Spinal cord (tissue), 9 donors: ENCODE measurements at regions not wholly inside any gene's neighbourhood (a gene's known extent, or its start where the extent isn't known, plus 50 kb on each side); places are given as distances from the start of the nearest gene placed in this dataset.

Source experiments
- DNase-seq, 6 donors: peaks; one replicate each; pipeline versions ENCODE4 v3.0.0 to v3.0.0-alpha.2; 2013 to 2015; ENCODE audit warnings: low spot score in 6 of 6, low read depth in 4 of 6
- H3K27ac ChIP-seq: one replicate; pipeline ENCODE4 v1.5.1; 2013; ENCODE audit warnings: low read depth, low read length, control low read depth
- H3K27me3 ChIP-seq: one replicate; pipeline ENCODE4 v1.6.1; 2013; ENCODE audit warnings: low read length; ENCODE audit not compliant: control insufficient read depth, insufficient read depth
- H3K36me3 ChIP-seq: one replicate; pipeline ENCODE4 v1.6.1; 2013; ENCODE audit warnings: low read length; ENCODE audit not compliant: control insufficient read depth, insufficient read depth
- H3K4me1 ChIP-seq: one replicate; pipeline ENCODE4 v1.6.1; 2013; ENCODE audit warnings: low read length; ENCODE audit not compliant: control insufficient read depth, insufficient read depth
- H3K4me3 ChIP-seq: one replicate; pipeline ENCODE4 v1.5.1; 2013; ENCODE audit warnings: low read depth, low read length, control low read depth
- H3K9me3 ChIP-seq: one replicate; pipeline ENCODE4 v1.6.1; 2013; ENCODE audit warnings: low read length; ENCODE audit not compliant: control insufficient read depth, insufficient read depth
- WGBS: methylation state at CpG from one replicate; pipeline ENCODE4 v1.1.5; 2013; ENCODE audit warnings: missing lambda C conversion rate; ENCODE audit not compliant: insufficient coverage; 5-methylcytosine and 5-hydroxymethylcytosine counted together
- donor health status: healthy.

DNA sequence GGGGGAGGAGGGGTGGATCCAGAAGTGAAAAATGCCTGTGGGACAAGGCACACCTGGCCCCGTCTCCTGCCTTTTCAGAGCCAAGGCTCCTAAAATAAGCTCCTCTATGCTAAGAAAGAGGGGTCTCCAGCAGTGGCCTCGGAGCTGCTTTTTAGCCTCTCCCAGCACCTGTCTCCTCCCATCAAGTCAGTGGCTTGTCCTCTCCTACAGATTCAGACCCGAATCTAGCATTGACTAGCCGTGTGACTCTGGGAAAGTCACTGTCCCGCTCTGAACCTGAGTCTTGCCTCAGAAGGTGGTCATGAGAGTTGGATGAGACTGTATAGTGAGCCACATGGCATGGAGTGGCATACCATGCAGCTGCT, 90.8 kb upstream of the THY1 start:
- no peak for DNase-seq
- Histone ChIP-seq H3K4me3 (no peak overlapping the region), H3K27ac (no peak overlapping the region), H3K27me3 (no peaks in the 10 kb centered on the region), H3K36me3 (no peaks in the 10 kb centered on the region), H3K4me1 (peaks cover 33% of the 10 kb centered on the region), H3K9me3 (no peaks in the 10 kb centered on the region)
- WGBS, result 93% methylated on average over 4 of the region's 5 CpGs

DNA sequence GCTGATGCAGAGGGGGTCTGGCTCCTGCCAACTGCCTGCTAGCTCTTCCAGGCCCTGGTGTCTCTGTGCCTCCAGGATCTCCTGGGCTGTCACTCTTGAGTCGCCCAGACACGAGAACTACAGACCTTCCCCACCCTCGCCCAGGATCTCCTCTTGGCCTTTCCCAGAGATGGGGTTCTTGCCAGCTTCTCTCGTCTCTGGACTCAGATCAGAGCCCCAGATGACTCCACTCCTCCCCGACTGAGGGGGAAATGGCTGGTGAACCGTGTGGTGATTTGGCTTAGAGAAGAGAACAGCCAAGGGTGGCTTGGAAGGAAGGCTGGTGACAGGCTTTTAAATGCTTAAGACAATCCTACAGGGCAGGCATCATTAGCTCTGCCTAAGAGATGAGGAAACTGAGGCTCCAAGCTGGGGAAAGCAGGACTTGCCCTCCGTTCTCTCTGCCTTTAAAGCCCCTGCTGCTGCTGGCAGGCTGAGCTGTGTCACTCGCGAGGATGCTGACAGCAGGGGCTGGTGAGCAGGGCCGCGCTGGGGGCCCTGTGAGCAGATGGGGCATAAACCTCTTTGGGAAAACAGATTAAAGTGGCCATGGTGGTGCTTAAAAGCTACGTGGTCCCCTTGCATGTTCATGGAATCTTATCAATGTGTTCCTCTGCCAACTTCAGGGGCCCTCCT, 90.3 kb upstream of the THY1 start:
- no peaks in the 10 kb centered on the region for H3K36me3 ChIP-seq
- no peak overlapping the region for H3K4me3 ChIP-seq
- peak in 1 of 6 donors; percentile 41 for DNase-seq
- WGBS, result 41% methylated on average over 4 of the region's 12 CpGs
- peaks cover 33% of the 10 kb centered on the region for H3K4me1 ChIP-seq
- no peaks in the 10 kb centered on the region for H3K9me3 ChIP-seq
- H3K27ac ChIP-seq, result no peak overlapping the region
- H3K27me3 ChIP-seq, result no peaks in the 10 kb centered on the region

DNA sequence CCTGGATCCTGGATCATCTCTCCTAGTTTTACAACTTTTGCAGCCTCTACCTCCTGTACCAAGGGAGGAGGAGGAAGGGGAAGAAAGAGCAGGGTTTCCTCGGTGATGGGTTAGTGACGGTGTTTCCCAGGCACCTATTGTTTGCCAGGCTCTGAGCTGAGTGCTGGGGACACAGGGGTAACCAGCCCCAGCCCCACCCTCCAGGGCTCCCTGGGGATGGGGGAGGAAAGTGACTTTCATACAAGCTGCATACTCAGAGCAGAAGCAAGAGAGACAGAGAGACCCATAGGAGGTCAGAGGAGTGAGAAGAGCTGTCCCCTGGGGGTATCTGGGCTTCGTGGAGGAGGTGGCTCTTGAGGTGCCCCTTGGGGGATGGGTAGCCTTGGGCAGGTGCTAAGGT, 89.4 kb upstream of the THY1 start:
- Histone ChIP-seq H3K4me3 (no peak overlapping the region), H3K36me3 (no peaks in the 10 kb centered on the region), H3K27ac (no peak overlapping the region), H3K9me3 (no peaks in the 10 kb centered on the region), H3K27me3 (no peaks in the 10 kb centered on the region), H3K4me1 (peaks cover 33% of the 10 kb centered on the region)
- no peak for DNase-seq
- WGBS, result 3% methylated on average over 3 of the region's 3 CpGs

DNA sequence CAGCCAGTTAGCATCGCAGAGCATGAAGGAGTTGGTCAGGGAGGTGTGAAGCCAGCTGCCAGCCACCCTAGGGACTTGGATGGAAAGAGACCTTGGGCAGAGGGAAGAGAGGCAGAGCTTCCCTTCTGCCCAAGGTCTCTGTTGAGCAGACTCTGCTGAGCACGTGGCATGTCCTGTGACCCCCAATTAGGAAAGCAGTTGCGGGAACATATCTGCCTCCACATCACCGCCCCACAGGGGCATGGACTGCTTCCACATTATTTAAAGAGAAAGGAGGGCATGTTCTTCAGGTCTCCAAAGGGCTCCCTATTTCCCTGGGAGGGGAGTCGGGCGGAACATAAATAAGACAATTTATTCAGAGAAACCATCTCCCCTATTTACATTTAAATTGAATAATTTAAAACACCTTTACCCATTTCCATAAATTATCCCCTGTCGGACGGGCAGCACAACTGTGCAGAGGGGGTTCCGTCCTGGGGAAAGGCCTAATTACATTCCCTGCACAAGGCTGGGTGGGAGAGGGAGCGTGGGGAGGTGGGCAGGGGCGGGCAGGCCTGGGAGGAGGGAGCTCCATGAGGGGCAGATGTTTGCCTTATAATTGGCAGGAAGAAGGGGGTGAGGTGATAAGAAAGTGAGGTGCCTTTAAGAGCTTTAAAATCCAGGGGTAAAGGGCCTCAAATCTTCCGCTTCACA, 88.8 kb upstream of the THY1 start:
- whole genome bisulfite sequencing, result 53% methylated on average over 4 of the region's 12 CpGs
- Histone ChIP-seq H3K27me3 (no peaks in the 10 kb centered on the region), H3K4me3 (no peak overlapping the region), H3K4me1 (peaks cover 33% of the 10 kb centered on the region), H3K9me3 (no peaks in the 10 kb centered on the region), H3K27ac (no peak overlapping the region), H3K36me3 (no peaks in the 10 kb centered on the region)
- peak in 1 of 6 donors; percentile 34 for DNase-seq

DNA sequence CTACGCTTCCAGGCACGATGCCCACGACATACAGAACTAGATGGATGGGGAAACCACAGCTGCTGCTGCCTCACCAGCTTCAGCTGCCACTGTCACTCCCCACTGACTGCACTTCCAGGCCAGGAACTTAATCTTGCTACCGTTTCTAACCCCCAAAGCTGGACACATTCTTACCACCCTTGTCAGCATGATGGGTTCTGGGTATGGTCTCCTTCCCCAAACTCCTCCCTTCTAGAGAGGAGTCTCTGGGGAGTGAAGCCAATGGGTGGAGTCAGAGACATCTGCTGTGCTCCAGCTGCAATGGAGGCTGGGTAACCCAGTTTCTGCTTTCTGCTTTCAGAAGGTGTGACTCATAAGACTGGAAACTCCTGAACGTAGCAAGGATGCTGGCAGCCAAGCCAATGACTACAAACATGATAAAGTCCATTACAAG, 87.0 kb upstream of the THY1 start:
- WGBS, result 85% methylated on average over 3 of the region's 5 CpGs
- DNase-seq, result no peak
- H3K9me3 ChIP-seq, result no peaks in the 10 kb centered on the region
- H3K4me1 ChIP-seq, result peaks cover 23% of the 10 kb centered on the region
- H3K4me3 ChIP-seq, result no peak overlapping the region
- no peaks in the 10 kb centered on the region for H3K27me3 ChIP-seq
- no peaks in the 10 kb centered on the region for H3K36me3 ChIP-seq
- H3K27ac ChIP-seq, result no peak overlapping the region

DNA sequence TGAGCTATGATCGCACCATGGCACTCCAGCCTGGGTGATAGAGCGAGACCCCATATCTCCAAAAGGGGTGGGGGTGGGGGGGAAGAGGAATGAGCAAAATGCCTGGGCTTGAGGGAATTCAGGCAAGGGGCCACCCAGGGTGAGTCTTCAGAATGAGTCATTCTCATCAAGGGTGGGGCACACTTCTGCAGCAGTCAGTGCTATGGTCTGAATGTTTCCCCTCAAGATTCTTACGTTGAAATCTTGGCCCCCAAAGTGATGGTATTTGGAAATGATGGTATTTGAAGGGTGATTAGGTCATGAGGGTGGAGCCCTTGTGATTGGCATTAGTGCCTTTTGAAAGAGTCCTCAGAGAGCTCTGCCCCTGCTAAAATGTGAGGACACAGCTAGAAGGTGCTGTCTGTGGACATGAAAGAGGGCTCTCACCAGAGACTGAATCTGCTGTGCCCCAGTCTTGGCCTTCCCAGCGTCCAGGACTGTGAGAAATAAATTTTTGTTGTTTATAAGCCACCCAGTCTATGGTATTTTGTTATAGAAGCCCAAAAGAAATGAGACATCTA, 86.4 kb upstream of the THY1 start:
- Histone ChIP-seq H3K9me3 (no peaks in the 10 kb centered on the region), H3K27me3 (no peaks in the 10 kb centered on the region), H3K36me3 (no peaks in the 10 kb centered on the region), H3K27ac (no peak overlapping the region), H3K4me1 (peaks cover 23% of the 10 kb centered on the region), H3K4me3 (no peak overlapping the region)
- no peak for DNase-seq
- WGBS, result 89% methylated on average over 4 of the region's 4 CpGs

DNA sequence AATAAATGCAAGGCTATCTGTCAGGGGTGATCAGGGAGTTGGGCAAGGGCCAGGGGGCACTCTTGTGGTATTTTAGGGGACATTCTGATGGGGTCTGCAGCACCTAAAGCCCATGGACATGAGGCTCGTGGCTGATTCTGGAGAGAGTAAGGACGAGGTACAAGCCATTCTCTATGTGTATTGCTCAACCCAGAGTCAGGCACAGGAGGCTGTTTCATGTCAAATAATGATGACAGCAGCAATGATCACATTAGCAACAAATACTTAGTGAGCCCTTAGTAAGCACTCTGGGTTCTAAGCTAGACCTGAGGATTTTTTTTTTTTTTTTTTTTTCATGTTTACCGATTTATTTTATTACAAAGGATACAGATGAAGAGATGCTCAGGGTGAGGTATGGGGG, 83.5 kb upstream of the THY1 start:
- Histone ChIP-seq H3K36me3 (no peaks in the 10 kb centered on the region), H3K4me3 (no peak overlapping the region), H3K4me1 (peaks cover 5% of the 10 kb centered on the region), H3K27ac (no peak overlapping the region), H3K9me3 (no peaks in the 10 kb centered on the region), H3K27me3 (no peaks in the 10 kb centered on the region)
- 100% methylated on average over 1 of the region's 3 CpGs for WGBS
- no peak for DNase-seq

DNA sequence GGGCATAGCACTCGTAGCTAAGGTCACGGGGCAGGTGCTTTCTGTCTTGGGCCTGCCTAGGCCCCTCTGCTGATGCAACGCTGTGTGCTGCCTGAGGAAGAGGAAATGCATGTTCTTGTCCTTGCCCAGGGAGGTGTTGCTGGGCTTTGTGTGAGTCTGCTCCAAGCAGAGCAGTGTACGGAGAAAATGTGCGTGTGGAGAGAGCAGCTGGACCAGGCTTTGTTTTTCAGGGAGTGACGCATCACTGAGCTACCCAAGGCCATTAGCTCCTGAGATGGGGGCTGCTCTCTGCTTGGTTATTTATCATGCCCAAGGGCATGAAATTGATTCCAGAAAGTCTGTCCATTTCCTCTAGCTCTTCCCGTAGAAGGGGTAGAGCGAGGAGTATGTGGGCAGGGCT, 82.9 kb upstream of the THY1 start:
- 73% methylated on average over 6 of the region's 8 CpGs for WGBS
- Histone ChIP-seq H3K9me3 (no peaks in the 10 kb centered on the region), H3K36me3 (no peaks in the 10 kb centered on the region), H3K27ac (no peak overlapping the region), H3K4me1 (peaks cover 5% of the 10 kb centered on the region), H3K4me3 (no peak overlapping the region), H3K27me3 (no peaks in the 10 kb centered on the region)
- DNase-seq, result peak in 1 of 6 donors; percentile 70

DNA sequence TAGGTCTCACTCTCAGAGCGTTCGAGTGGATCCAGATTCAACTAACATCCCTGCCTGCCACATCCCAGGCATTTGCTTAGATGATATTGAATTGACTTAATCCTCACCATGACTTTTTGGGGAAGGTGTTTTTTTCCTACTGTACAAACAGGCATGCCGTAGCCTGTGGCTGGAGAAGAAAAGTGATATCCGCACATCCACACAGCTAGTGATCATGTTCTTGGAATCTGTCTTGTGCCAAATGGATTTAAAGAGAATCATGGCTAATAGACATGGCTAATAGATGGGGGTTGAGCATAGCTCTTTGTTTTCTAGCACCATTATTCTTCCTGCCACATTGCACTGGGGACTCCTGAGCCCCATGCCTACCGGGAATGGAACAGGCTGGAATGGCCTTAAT, 82.1 kb upstream of the THY1 start:
- WGBS, result 100% methylated on average over 1 of the region's 5 CpGs
- H3K27ac ChIP-seq, result no peak overlapping the region

DNA sequence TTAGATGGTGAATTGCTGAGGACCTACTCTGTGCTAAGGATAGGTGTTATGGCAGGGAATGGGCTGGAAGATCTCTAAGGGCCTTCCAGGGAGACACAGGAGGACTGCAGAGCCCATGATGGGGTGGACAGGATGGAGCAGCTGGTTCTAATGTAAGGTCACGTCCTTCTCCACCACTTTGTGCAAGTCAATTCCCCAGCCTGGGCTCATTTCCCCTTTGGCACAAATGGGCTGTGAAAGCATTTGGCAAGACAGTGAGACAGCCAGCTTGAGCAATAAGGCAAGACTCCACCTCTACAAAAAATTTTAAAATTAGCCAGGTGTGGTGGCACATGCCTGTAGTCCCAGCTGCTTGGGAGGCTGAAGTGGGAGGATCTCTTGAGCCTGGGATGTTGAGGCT, 81.4 kb upstream of the THY1 start:
- H3K27me3 ChIP-seq, result no peaks in the 10 kb centered on the region
- H3K36me3 ChIP-seq, result no peaks in the 10 kb centered on the region
- H3K4me3 ChIP-seq, result no peak overlapping the region
- DNase-seq, result no peak
- H3K27ac ChIP-seq, result no peak overlapping the region
- WGBS, result 100% methylated on average over 1 of the region's 1 CpG
- H3K4me1 ChIP-seq, result peaks cover 5% of the 10 kb centered on the region
- H3K9me3 ChIP-seq, result no peaks in the 10 kb centered on the region

More for the DNA sequence above, 82.1 kb upstream of the THY1 start:
- no peak overlapping the region for H3K4me3 ChIP-seq
- no peaks in the 10 kb centered on the region for H3K36me3 ChIP-seq
- peaks cover 5% of the 10 kb centered on the region for H3K4me1 ChIP-seq
- H3K27me3 ChIP-seq, result no peaks in the 10 kb centered on the region
- no peaks in the 10 kb centered on the region for H3K9me3 ChIP-seq
- DNase-seq, result peak in 1 of 6 donors; percentile 46
